OCI-LY3 (cell line): ENCODE measurements at regions not wholly inside any gene's neighbourhood (a gene's known extent, or its start where the extent isn't known, plus 50 kb on each side); places are given as distances from the start of the nearest gene placed in this dataset.

Experiments
- H2AFZ ChIP-seq: fragments of 200-600, 300-600 bp; shearing (Covaris generic); 2 replicates; pipeline ENCODE4 v1.6.0; 2014; ENCODE audit warnings: antibody characterized with exemption, low read depth, low read length
- H3K27ac ChIP-seq: fragments of 200-600, 300-600 bp; sonication (generic); 2 replicates; pipeline ENCODE4 v1.5.1; 2014; ENCODE audit warnings: mild to moderate bottlenecking, low read length, moderate library complexity, mixed read lengths
- H3K27me3 ChIP-seq: fragments of 200-600, 300-600 bp; sonication (generic); 2 replicates; pipeline ENCODE4 v1.6.1; 2014; ENCODE audit warnings: low read depth, low read length, mixed read lengths
- H3K36me3 ChIP-seq: fragments of 200-600, 300-600 bp; sonication (generic); replicated peaks from 2 replicates; pipeline ENCODE3; 2014; ENCODE audit warnings: low read depth, low read length, mixed read lengths
- H3K4me1 ChIP-seq: fragments of 300-600, 200-600 bp; sonication (generic); 2 replicates; pipeline ENCODE4 v1.6.1; 2014; ENCODE audit warnings: low read length, mixed read lengths
- H3K4me2 ChIP-seq: fragments of 200-600, 300-600 bp; sonication (generic); 2 replicates; pipeline ENCODE4 v1.6.1; 2014; ENCODE audit warnings: low read length, mixed read lengths
- H3K4me3 ChIP-seq: fragments of 300-600, 200-600 bp; sonication (generic); 2 replicates; pipeline ENCODE4 v1.5.1; 2014; ENCODE audit warnings: antibody characterized with exemption, mild to moderate bottlenecking, low read length, moderate library complexity
- H3K79me2 ChIP-seq: fragments of 300-600, 200-600 bp; shearing (Covaris generic); 2 replicates; pipeline ENCODE4 v1.6.1; 2014; ENCODE audit warnings: mild to moderate bottlenecking, low read length, mixed read lengths
- H3K9ac ChIP-seq: fragments of 300-600, 200-600 bp; shearing (Covaris generic); 2 replicates; pipeline ENCODE4 v1.6.0; 2014; ENCODE audit warnings: mild to moderate bottlenecking, low read length, moderate library complexity
- H3K9me3 ChIP-seq: fragments of 200-600, 300-600 bp; shearing (Covaris generic); 2 replicates; pipeline ENCODE4 v1.6.1; 2014; ENCODE audit warnings: low read length, mixed read lengths; ENCODE audit not compliant: insufficient read depth
- H4K20me1 ChIP-seq: fragments of 200-600, 300-600 bp; sonication (generic); 2 replicates; pipeline ENCODE4 v1.6.1; 2016; ENCODE audit warnings: low read length, mixed read lengths; ENCODE audit not compliant: insufficient read depth
- CTCF ChIP-seq: fragments of 200-600, 300-600 bp; sonication (generic); IDR thresholded peaks from 2 replicates; pipeline ENCODE4 v1.5.1; 2014; ENCODE audit warnings: antibody characterized with exemption, low read length, low read depth
- EZH2phosphoT487 ChIP-seq: fragments of 200-600 bp; shearing (Covaris generic); IDR thresholded peaks from 2 replicates; pipeline ENCODE4 v1.6.1; 2018; ENCODE audit warnings: antibody characterized with exemption, mixed run types, low read depth

GRCh38 chr1:102655034-102655433, 453.3 kb downstream of the COL11A1 start:
- Histone ChIP-seq H2AFZ (no peak overlapping the region), H3K4me2 (no peak overlapping the region)

GRCh38 chr1:102640872-102641271, 467.4 kb downstream of the COL11A1 start:
- no peaks in the 10 kb centered on the region for H3K79me2 ChIP-seq
- H3K4me1 ChIP-seq: no peaks in the 10 kb centered on the region
- H3K4me3 ChIP-seq: no peak overlapping the region
- no peaks in the 10 kb centered on the region for H4K20me1 ChIP-seq
- H3K9me3 ChIP-seq: no peaks in the 10 kb centered on the region
- H3K9ac ChIP-seq: no peak overlapping the region
- H3K27me3 ChIP-seq: no peaks in the 10 kb centered on the region
- no peak overlapping the region for H3K4me2 ChIP-seq
- no peak overlapping the region for H2AFZ ChIP-seq
- TF ChIP-seq CTCF (no peak), EZH2phosphoT487 (no peak)
- H3K27ac ChIP-seq: no peak overlapping the region
- H3K36me3 ChIP-seq: no peaks in the 10 kb centered on the region

More at GRCh38 chr1:102655034-102655433, 453.3 kb downstream of the COL11A1 start:
- no peaks in the 10 kb centered on the region for H3K4me1 ChIP-seq
- H4K20me1 ChIP-seq: no peaks in the 10 kb centered on the region
- no peak overlapping the region for H3K27ac ChIP-seq
- H3K79me2 ChIP-seq: no peaks in the 10 kb centered on the region
- H3K9ac ChIP-seq: no peak overlapping the region
- no peaks in the 10 kb centered on the region for H3K36me3 ChIP-seq
- no peak overlapping the region for H3K4me3 ChIP-seq
- TF ChIP-seq CTCF (no peak), EZH2phosphoT487 (no peak)
- no peaks in the 10 kb centered on the region for H3K9me3 ChIP-seq
- no peaks in the 10 kb centered on the region for H3K27me3 ChIP-seq

- Histone ChIP-seq H4K20me1 (no peaks in the 10 kb centered on the region), H3K4me1 (no peaks in the 10 kb centered on the region), H3K27ac (no peak overlapping the region), H3K79me2 (no peaks in the 10 kb centered on the region), H3K36me3 (no peaks in the 10 kb centered on the region), H3K4me3 (no peak overlapping the region), H3K9me3 (no peaks in the 10 kb centered on the region), H3K4me2 (no peak overlapping the region), H3K9ac (no peak overlapping the region), H3K27me3 (no peaks in the 10 kb centered on the region), H2AFZ (no peak overlapping the region)
- no peak for TF ChIP-seq CTCF
Measured at GRCh38 chr1:102640312-102640711, 468.0 kb downstream of the COL11A1 start.

GRCh38 chr1:102631691-102632090, 476.6 kb downstream of the COL11A1 start:
- no peak overlapping the region for H3K4me2 ChIP-seq
- no peaks in the 10 kb centered on the region for H3K79me2 ChIP-seq
- H3K27ac ChIP-seq: no peak overlapping the region
- no peaks in the 10 kb centered on the region for H3K4me1 ChIP-seq
- no peak overlapping the region for H3K9ac ChIP-seq
- no peaks in the 10 kb centered on the region for H3K36me3 ChIP-seq
- no peak overlapping the region for H3K4me3 ChIP-seq
- TF ChIP-seq CTCF (no peak), EZH2phosphoT487 (no peak)
- H3K9me3 ChIP-seq: no peaks in the 10 kb centered on the region
- H3K27me3 ChIP-seq: no peaks in the 10 kb centered on the region
- H2AFZ ChIP-seq: no peak overlapping the region
- H4K20me1 ChIP-seq: no peaks in the 10 kb centered on the region
